Activated CD4-positive, alpha-beta T cell treated with anti-CD3 and anti-CD28 coated beads for 36 hours (primary cell): ENCODE measurements at regions not wholly inside any gene's neighbourhood (a gene's known extent, or its start where the extent isn't known, plus 50 kb on each side); places are given as distances from the start of the nearest gene placed in this dataset.
"Not testable (repeated sequence)": the region's sequence is repeated elsewhere in the genome, so short reads cannot be mapped to it uniquely, and the experiment has no call there.

Source experiments
- ATAC-seq: fragments of 200-7000 bp; cut with Tn5 transposase; one replicate; pipeline ENCODE4 v1.10.0; 2021; ENCODE audit warnings: mild to moderate bottlenecking, moderate library complexity
- CTCF ChIA-PET: fragments of 350-600 bp; sonication (Branson Sonifier 250); formaldehyde crosslinking; loops from one replicate; lab custom pipeline; 2021; ENCODE audit warnings: antibody characterized with exemption; lab: Charles Lee
- POLR2A ChIA-PET: fragments of 350-600 bp; sonication (Branson Sonifier 250); formaldehyde crosslinking; loops from one replicate; lab custom pipeline; 2021; ENCODE audit warnings: antibody characterized with exemption, inconsistent platforms; lab: Charles Lee
- DNase-seq: peaks from one replicate; pipeline ENCODE4 v3.0.0-alpha.2; 2020
- H3K27ac Mint-ChIP-seq: one replicate; pipeline ENCODE4 v1.8.0; 2021; ENCODE audit warnings: mixed read lengths
- H3K27me3 Mint-ChIP-seq: one replicate; pipeline ENCODE4 v1.8.0; 2021; ENCODE audit warnings: mixed read lengths
- H3K36me3 Mint-ChIP-seq: one replicate; pipeline ENCODE4 v1.8.0; 2021; ENCODE audit warnings: low read depth, mixed read lengths
- H3K4me1 Mint-ChIP-seq: one replicate; pipeline ENCODE4 v1.8.0; 2021; ENCODE audit warnings: mixed read lengths
- H3K4me3 Mint-ChIP-seq: one replicate; pipeline ENCODE4 v1.8.0; 2021; ENCODE audit warnings: mild to moderate bottlenecking, moderate library complexity, mixed read lengths
- H3K9me3 Mint-ChIP-seq: one replicate; pipeline ENCODE4 v1.8.0; 2021; ENCODE audit warnings: low read depth, mixed read lengths
- intact Hi-C, 2 experiments: fragments of 100-400 bp; cut with DNase I in 1 of 2; cut with micrococcal nuclease in 1 of 2; formaldehyde crosslinking; loops; one replicate each; pipeline versions ENCODE4 v1.14.2 to v1.15.1; 2022 to 2024; cut with DNase I, micrococcal nuclease

DNA sequence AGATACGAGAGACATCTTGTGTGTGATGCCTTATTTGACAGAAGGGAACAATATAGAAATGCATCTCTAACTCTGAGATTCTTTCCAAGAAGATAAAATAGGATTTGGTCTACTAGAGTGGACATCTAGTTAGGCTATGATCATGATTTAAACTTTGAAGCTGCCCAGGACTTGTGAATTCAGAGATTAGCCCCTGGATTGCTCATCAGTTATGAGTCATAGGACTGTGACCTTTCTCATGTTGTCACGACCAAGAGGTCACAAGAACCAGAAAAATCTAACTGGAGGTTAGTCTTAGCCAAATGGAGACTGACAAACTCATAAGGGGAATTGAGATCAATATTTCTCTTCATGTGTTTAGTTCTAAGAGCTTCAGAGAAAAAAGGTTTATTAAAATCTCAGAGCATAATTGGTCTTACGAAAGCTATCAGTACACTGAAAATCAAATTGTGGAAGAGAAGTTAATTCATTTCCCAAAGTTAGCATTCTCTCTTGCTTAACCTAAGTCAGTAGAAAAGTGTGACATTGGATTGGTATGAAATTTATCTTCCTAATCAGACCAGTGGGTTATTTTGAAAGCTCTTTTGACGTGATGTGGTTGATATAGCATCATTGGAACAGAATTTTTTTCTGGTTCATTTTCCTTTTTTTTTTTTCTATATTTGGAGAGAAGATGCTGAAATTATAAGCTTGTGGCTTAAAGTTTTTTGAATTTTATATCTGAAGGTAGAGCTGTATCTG lies 245.7 kb downstream of the RNF144B start:
- no peaks in the 10 kb centered on the region for H3K36me3 Mint-ChIP-seq
- peaks cover 7% of the 10 kb centered on the region for H3K27me3 Mint-ChIP-seq
- H3K27ac Mint-ChIP-seq, result no peak overlapping the region

DNA sequence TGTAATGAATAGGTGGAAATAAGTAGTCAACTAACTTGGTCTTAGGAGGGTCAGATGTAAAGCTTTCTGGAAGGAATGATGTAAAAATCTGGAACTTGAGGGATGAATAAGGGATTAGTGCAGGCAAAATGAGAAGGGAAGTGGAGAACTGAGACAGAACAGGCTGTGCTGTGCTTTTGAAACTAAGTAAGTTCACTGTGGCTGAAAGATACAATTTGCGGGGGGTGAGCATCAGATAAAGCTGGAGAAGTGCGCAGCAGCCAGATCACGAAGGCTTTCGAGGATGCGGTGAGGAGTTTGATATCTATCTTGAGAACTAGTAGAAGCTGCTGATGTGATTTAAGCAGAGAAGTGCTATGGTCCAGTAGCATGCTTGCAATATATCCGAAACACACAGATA lies 247.8 kb downstream of the RNF144B start:
- no peak overlapping the region for H3K4me3 Mint-ChIP-seq
- CTCF ChIA-PET, result interaction anchor here (1.7 kb wide), 1 partner anchor 28 kb away, joined by 3 read pairs; no protein-coding TSS in a partner anchor
- no peaks in the 10 kb centered on the region for H3K4me1 Mint-ChIP-seq
- ATAC-seq (no peak), DNase-seq (no peak)
- POLR2A ChIA-PET, result no interaction called here
- no peak overlapping the region for H3K27ac Mint-ChIP-seq
- H3K27me3 Mint-ChIP-seq, result peaks cover 13% of the 10 kb centered on the region
- no peaks in the 10 kb centered on the region for H3K9me3 Mint-ChIP-seq
- intact Hi-C loops, result no loop called here
- H3K36me3 Mint-ChIP-seq, result no peaks in the 10 kb centered on the region

More for the DNA sequence above, 245.7 kb downstream of the RNF144B start:
- ChIA-PET CTCF (interaction anchor here (1.7 kb wide), 1 partner anchor 26 kb away, joined by 3 read pairs; no protein-coding TSS in a partner anchor), POLR2A (no interaction called here)
- intact Hi-C loops, result no loop called here
- DNase-seq, result no peak
- no peaks in the 10 kb centered on the region for H3K4me1 Mint-ChIP-seq
- no peaks in the 10 kb centered on the region for H3K9me3 Mint-ChIP-seq
- H3K4me3 Mint-ChIP-seq, result no peak overlapping the region
- ATAC-seq, result no peak

DNA sequence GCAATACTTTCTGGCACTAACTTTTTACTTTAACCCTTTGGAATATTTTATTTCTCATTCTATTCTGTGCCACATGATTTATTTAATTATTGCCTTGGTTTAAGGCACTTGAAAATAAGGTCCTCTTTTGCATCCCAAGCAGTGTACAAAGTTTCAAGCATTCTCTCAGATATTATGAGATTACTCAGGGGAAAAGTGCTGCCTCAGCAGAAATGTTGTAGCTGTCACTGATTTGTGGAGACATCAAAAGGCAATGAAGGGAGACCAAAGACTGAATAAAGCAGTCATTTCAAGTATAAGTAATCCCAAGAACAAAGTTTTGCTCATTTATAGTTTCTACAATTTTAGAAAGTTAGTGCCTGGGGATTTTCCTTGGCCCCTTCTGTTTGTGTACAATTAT lies 253.0 kb downstream of the RNF144B start:
- H3K36me3 Mint-ChIP-seq, result no peaks in the 10 kb centered on the region
- intact Hi-C loops, result no loop called here
- ChIA-PET POLR2A (no interaction called here), CTCF (no interaction called here)
- peaks cover 5% of the 10 kb centered on the region for H3K27me3 Mint-ChIP-seq
- DNase-seq, result no peak
- H3K4me3 Mint-ChIP-seq, result no peak overlapping the region
- no peaks in the 10 kb centered on the region for H3K9me3 Mint-ChIP-seq
- ATAC-seq, result no peak
- H3K4me1 Mint-ChIP-seq, result no peaks in the 10 kb centered on the region
- no peak overlapping the region for H3K27ac Mint-ChIP-seq

DNA sequence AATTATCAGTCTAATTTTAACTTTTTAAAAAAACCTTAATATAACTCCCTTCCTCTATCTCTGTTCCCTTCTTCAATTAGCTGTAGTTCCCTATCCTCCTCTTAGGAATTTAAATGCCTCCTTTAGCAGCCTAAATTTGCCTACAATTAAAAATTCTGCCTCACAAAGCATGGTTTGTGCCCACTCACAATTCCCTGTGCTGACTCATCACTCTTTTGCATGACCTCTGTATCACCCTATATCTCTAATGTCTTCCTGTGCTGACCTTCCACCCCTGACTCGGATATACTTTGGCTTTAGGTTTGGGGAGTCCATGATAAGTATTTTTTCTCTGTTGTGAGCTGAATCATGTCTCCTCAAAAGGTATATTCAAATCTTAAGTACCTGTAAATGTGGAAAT lies 253.6 kb downstream of the RNF144B start:
- Mint-ChIP-seq H3K9me3 (no peaks in the 10 kb centered on the region), H3K4me3 (no peak overlapping the region), H3K4me1 (no peaks in the 10 kb centered on the region), H3K36me3 (no peaks in the 10 kb centered on the region), H3K27ac (no peak overlapping the region), H3K27me3 (peaks cover 5% of the 10 kb centered on the region)
- ChIA-PET CTCF (no interaction called here), POLR2A (interaction anchor here (0.6 kb wide), 1 partner anchor 355 kb away, joined by 9 read pairs; no protein-coding TSS in a partner anchor)
- intact Hi-C loops, result no loop called here
- no peak for ATAC-seq
- DNase-seq, result no peak

DNA sequence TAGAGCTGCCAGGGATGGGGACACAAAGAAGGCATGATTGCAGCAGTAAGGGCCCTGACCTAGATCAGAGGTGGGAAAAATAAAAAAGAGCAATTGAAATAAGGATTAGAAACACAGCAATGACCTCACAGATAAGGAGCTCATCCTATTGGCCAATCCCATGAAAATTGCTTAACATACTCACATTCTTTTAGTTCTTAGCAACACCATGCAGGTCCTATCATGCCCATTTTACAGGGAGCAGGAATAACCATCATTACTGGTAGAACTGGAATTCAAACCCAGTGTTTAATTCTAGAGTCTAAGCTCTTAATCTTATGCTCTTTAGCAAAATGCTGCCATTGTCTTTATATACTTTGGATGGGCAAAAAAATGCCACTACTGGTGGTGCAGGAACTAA lies 267.7 kb downstream of the RNF144B start:
- CTCF ChIA-PET, result no interaction called here
- H3K36me3 Mint-ChIP-seq, result no peaks in the 10 kb centered on the region
- no peaks in the 10 kb centered on the region for H3K27me3 Mint-ChIP-seq
- ATAC-seq, result no peak
- H3K9me3 Mint-ChIP-seq, result peaks cover 12% of the 10 kb centered on the region
- no peak overlapping the region for H3K4me3 Mint-ChIP-seq
- H3K4me1 Mint-ChIP-seq, result no peaks in the 10 kb centered on the region
- H3K27ac Mint-ChIP-seq, result no peak overlapping the region
- no peak for DNase-seq
- intact Hi-C loops, result no loop called here
- POLR2A ChIA-PET, result no interaction called here

DNA sequence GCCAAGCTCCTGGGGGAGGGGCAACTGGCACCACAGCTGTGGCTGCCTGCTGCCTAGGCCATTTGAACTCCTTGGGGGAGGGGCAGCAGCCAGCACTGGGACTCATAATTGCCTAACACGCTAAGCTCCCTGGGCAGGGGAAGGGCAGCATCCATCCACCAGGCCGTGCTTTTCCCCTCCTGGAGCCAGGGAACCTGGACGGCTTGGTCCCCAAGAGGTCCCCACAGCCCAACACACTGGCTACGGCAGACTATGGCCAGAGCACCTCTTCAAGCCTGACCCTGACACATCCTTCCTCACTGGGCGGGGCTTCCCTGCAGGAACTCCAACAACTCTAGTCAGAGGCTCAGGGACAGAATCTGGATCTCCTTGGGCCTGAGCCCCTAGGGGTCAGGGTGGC lies 269.4 kb downstream of the RNF144B start:
- DNase-seq (no peak), ATAC-seq (no peak)
- no peak overlapping the region for H3K4me3 Mint-ChIP-seq
- peaks cover 12% of the 10 kb centered on the region for H3K9me3 Mint-ChIP-seq
- no peaks in the 10 kb centered on the region for H3K27me3 Mint-ChIP-seq
- no peak overlapping the region for H3K27ac Mint-ChIP-seq
- no peaks in the 10 kb centered on the region for H3K36me3 Mint-ChIP-seq
- H3K4me1 Mint-ChIP-seq, result no peaks in the 10 kb centered on the region
- CTCF ChIA-PET, result no interaction called here
- intact Hi-C loops, result no loop called here
- POLR2A ChIA-PET, result no interaction called here

DNA sequence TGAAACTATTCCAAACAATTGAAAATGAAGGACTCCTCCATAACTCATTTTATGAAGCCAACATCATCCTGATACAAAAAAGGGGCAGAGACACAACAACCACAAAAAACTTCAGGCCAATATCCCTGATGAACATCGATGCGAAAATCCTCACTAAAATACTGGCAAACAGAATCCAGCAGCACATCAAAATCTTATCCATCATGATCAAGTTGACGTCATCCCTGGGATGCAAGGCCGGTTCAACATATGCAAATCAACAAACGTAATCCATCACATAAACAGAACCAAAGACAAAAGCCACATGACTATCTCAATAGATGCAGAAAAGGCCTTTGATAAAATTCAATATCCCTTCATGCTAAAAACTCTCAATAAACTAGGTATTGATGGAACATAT lies 272.8 kb downstream of the RNF144B start:
- H3K36me3 Mint-ChIP-seq, H3K4me3 Mint-ChIP-seq, H3K4me1 Mint-ChIP-seq, intact Hi-C loops, H3K27ac Mint-ChIP-seq, ATAC-seq, CTCF ChIA-PET, H3K27me3 Mint-ChIP-seq, POLR2A ChIA-PET, DNase-seq: not testable (repeated sequence)
- H3K9me3 Mint-ChIP-seq, result peaks cover 12% of the 10 kb centered on the region

DNA sequence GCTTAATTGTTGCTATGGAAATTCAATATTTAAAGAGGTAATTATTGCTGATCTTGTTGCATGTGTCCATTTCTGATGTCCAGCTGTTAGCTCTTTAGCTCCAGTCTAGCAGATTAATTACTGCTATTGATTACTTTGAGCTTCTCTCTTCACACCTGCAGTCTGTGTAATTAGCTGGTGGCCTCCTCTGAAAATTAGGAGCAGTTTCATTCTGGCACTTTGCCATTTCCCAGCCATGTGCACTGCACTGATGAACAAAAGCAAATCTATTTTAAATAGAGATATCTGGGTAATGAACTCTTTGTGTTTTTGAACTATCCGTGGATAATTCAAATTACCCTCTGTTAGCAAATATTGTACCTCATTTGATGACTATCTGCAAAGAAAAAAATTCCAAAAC lies 275.9 kb downstream of the RNF144B start:
- Mint-ChIP-seq H3K27ac (no peak overlapping the region), H3K27me3 (peaks cover 2% of the 10 kb centered on the region), H3K4me3 (no peak overlapping the region), H3K9me3 (peaks cover 9% of the 10 kb centered on the region), H3K4me1 (no peaks in the 10 kb centered on the region), H3K36me3 (no peaks in the 10 kb centered on the region)
- DNase-seq (no peak), ATAC-seq (no peak)
- ChIA-PET POLR2A (no interaction called here), CTCF (no interaction called here)
- intact Hi-C loops, result no loop called here

DNA sequence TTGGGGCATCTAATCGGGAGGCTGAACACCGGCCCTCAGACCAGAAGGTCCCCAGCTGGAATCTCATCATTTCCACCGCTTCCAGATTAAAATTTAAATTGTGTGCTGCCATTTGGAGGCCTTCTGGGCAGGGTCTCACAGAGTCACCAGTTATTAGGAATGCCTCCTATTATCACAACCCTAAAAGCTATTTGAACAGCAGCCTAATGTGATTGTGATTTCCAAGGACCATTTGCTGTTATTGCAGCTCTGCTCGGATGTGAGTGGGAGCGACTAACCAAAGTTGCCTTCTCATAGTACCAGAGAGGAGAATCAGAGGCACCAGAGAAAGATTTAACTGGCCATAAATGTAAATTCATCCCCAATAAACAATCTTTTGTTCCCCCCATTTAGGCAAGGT lies 277.3 kb downstream of the RNF144B start:
- ChIA-PET CTCF (interaction anchor here (0.6 kb wide), 1 partner anchor 166 kb away, joined by 3 read pairs; no protein-coding TSS in a partner anchor), POLR2A (no interaction called here)
- Mint-ChIP-seq H3K4me3 (no peak overlapping the region), H3K36me3 (no peaks in the 10 kb centered on the region), H3K4me1 (no peaks in the 10 kb centered on the region), H3K9me3 (peaks cover 1% of the 10 kb centered on the region), H3K27ac (no peak overlapping the region), H3K27me3 (peaks cover 2% of the 10 kb centered on the region)
- no peak for ATAC-seq
- intact Hi-C loops, result no loop called here
- no peak for DNase-seq

DNA sequence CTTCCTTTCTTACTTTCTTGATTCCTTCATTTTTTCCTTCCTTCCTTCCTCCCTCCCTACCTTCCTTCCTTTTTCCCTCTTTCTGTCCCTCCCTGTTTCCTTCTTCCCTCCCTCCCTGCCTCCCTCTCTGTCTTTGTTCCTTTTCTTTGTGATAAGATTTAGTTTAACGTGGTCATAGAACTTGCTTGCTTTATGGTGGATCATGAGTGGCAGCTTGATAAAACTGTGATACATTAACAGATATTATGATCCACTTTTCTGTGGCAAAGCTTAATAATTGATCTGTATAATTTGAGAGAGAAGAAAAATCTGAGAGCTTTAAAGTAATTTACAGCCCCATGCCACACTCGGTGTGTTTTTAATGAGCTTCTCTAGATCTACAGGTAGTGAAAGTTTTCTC lies 280.5 kb downstream of the RNF144B start:
- POLR2A ChIA-PET, result no interaction called here
- H3K36me3 Mint-ChIP-seq, result no peaks in the 10 kb centered on the region
- H3K4me3 Mint-ChIP-seq, result no peak overlapping the region
- no peak overlapping the region for H3K27ac Mint-ChIP-seq
- H3K4me1 Mint-ChIP-seq, result no peaks in the 10 kb centered on the region
- peaks cover 4% of the 10 kb centered on the region for H3K27me3 Mint-ChIP-seq
- CTCF ChIA-PET, result no interaction called here
- DNase-seq (no peak), ATAC-seq (no peak)
- intact Hi-C loops, result no loop called here
- no peaks in the 10 kb centered on the region for H3K9me3 Mint-ChIP-seq

DNA sequence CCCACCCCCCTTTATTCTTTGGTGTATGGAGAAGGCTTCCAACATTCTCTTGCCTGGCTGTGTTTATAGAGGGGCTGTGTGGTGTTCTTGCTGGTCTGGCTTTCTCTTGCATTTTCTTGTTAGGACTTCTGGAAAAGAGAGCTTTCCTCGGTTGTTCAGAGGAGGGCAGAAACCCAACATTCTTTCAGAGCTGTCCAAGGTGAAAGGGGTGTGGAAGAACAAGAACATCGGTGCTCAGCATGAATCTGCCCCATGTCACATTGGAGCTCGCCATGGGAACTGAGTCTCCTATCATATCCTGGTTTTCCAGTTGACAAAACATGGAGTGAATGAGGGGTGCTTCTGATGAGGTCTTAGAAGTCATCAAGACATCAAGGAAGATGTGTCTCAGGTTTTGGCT lies 281.8 kb downstream of the RNF144B start:
- Mint-ChIP-seq H3K4me3 (no peak overlapping the region), H3K27ac (no peak overlapping the region), H3K27me3 (peaks cover 4% of the 10 kb centered on the region), H3K4me1 (no peaks in the 10 kb centered on the region), H3K9me3 (no peaks in the 10 kb centered on the region), H3K36me3 (no peaks in the 10 kb centered on the region)
- DNase-seq (no peak), ATAC-seq (no peak)
- CTCF ChIA-PET, result no interaction called here
- POLR2A ChIA-PET, result no interaction called here
- intact Hi-C loops, result no loop called here

DNA sequence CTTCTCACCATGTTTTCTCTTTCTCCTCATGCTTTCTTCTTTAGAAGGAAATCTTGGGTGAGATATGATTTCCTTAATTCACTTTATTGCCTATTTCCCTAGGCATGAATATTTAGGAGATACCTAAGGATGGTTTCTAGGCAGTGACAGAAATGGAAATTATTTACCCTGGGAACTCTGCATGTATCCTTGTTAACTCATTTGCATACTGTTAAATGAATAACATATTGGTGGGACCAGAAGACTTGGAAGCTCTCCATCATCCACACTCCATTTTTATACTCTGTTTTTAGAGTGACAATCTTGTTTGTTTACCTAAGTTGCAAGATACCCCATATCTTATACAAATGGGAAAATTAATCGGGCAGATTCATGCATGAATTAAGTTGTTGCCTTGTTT lies 285.7 kb downstream of the RNF144B start:
- no peak overlapping the region for H3K27ac Mint-ChIP-seq
- H3K4me3 Mint-ChIP-seq, result no peak overlapping the region
- peaks cover 2% of the 10 kb centered on the region for H3K9me3 Mint-ChIP-seq
- peaks cover 2% of the 10 kb centered on the region for H3K27me3 Mint-ChIP-seq
- ATAC-seq, result no peak
- intact Hi-C loops, result no loop called here
- DNase-seq, result no peak
- ChIA-PET CTCF (no interaction called here), POLR2A (no interaction called here)
- no peaks in the 10 kb centered on the region for H3K4me1 Mint-ChIP-seq
- no peaks in the 10 kb centered on the region for H3K36me3 Mint-ChIP-seq
